Fibroblast of skin of back (primary cell): ENCODE measurements at regions not wholly inside any gene's neighbourhood (a gene's known extent, or its start where the extent isn't known, plus 50 kb on each side); places are given as distances from the start of the nearest gene placed in this dataset.

Experiments
- DNase-seq: peaks from one replicate; pipeline ENCODE4 v3.0.0-alpha.2; 2013

- no peak for DNase-seq
Measured at GRCh38 chr7:12133865-12134264, 77.2 kb upstream of the TMEM106B start.

- DNase-seq: no peak
Measured at GRCh38 chr7:12136523-12136922, 74.6 kb upstream of the TMEM106B start.

- DNase-seq: no peak
Measured at GRCh38 chr7:12137283-12137682, 73.8 kb upstream of the TMEM106B start.

GRCh38 chr7:12138421-12138820 is 72.7 kb upstream of the TMEM106B start:
- DNase-seq: no peak

GRCh38 chr7:12139416-12139815 is 71.7 kb upstream of the TMEM106B start:
- DNase-seq: no peak

GRCh38 chr7:12146813-12147212 is 64.3 kb upstream of the TMEM106B start:
- DNase-seq: no peak

GRCh38 chr7:12152196-12152918 is 58.7 kb upstream of the TMEM106B start:
- no peak for DNase-seq

- DNase-seq: no peak
Measured at GRCh38 chr7:12154119-12154518, 57.0 kb upstream of the TMEM106B start.

- no peak for DNase-seq
Measured at GRCh38 chr7:12157517-12157916, 53.6 kb upstream of the TMEM106B start.

GRCh38 chr7:12158334-12159060 is 52.6 kb upstream of the TMEM106B start:
- peak; percentile 10 for DNase-seq

- no peak for DNase-seq
Measured at GRCh38 chr7:12161146-12161545, 49.9 kb upstream of the TMEM106B start.
